ENCODE measurements at regions not wholly inside any gene's neighbourhood (a gene's known extent, or its start where the extent isn't known, plus 50 kb on each side); places are given as distances from the start of the nearest gene placed in this dataset.

DNA sequence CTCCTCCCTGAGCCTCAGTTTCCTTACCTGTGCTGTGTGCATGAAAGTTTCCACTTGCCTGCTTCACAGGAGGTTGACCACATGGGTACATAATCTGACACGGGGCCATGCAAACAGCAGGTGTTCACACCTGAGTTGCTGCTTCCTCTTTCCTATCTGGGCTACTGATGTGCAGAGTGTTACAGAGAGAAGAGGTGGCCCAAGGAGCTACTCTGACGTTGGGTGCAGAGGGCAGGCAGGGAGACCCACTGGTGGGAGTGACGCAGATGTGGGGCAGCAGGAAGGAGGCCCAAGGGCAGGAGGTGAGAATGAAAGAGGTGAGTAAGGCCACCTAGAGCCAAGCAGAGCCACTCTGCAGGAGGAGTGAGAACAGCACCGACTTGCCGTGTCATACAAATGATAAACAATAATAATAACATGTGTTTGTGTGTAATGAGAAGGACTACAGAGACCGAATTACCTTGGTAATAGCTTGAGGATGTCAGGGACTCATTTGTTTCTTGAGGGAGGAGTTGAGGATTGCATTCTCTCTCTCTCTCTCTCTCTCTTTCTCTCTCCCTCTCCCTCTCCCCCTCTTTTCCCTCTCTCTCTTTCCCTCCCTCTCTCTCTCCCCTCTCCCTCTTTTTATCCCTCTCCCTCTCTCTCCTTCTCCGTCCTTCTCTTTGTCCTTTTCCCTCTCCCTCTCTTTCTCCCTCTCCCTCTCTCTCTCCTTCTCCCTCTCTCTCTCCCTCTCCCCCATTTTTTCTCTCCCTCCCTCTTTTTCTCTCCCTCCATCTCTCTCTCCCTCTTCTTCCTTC lies 87.4 kb upstream of the IGSF21 start:
- DNase-seq = peak; percentile 12

GRCh38 chr1:18021242-18021641 lies 86.4 kb upstream of the IGSF21 start:
- no peak for DNase-seq

DNA sequence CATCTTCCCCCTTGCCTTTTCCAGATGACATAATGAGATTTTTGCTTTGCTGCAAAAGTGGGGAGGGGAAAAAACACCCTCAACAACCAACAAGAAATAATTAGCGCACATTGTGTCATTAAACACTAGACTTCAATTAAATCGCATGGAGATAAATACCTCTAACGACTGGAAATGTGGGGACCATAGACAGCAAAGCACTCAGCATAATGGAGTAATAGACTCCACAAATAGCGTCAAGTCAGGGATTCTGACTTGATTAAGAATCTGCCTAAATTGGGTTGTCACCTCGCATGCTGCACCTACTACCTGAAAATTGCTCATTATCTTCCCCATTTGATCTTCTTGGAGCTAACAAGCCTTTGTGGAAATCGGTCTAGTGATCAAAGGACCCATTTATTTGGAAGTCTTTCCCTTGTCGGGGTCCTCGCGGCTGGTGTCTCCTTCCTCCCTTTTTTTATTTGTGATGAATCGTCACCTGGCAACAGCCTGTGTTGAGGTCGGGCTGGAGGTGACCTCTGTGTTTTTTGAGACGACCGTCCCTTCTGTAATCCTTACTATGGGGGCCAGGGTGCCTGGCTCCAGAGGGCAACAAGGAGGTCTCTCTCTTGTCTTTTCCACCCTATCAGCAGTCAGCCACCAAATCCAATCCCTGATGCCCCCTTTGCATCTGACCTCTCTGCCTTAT lies 75.3 kb upstream of the IGSF21 start:
- DNase-seq = no peak

DNA sequence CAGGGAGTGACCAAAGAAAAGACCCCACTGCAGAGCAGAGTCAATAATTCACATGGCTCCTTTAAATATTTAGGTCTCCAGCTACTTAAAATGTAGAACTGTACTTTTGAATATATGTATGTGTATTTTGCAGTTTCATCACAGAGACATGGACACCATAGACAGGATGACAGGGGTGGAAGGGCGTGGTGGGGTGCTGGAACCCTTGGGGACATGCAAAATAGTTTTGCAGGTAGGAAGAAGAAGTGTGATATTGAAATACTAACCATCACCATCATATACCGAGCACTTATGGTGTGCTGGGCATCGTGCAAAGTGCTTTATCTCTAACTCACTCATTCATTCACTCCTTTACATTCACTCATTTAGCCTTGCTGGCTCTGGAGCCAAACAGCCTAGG lies 72.5 kb upstream of the IGSF21 start:
- DNase-seq = no peak

DNA sequence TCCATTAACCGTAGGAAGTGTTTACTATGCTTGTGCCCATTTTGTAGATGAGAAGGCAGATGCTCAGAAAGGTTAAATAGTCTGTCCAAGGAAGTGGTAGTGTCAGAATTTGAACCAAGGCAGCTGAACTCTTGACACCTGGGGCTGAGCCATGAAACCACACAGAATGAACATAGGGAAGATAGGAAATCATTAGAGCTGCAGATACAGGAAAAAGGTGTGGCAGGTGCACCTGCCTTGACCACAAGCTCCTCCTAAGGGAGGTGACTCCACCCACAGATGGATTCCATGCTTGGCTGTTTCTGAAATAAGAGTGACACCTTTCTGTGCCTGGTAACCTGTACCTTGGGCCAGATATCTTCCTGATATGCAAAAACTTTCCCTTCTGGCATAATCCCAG lies 69.9 kb upstream of the IGSF21 start:
- peak; percentile 57 for DNase-seq

GRCh38 chr1:18038051-18038450 lies 69.5 kb upstream of the IGSF21 start:
- DNase-seq = no peak

DNA sequence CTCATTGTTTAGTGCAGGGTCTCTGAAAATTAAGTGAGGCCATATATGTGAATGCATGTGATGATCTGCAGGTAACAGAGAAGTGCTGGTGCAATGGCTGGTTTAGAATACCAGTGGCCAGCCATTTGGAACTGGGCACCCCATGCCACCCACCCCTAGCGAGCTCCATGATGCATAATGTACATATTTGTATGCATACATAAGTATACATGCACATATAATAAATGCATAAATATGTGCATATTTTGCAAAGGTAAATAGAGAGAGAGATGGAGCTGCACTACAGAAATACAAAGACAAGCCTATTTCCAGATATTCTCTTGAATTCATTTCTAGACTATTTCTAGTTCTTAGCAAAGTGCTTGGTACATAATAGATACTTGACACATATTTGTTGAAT lies 68.5 kb upstream of the IGSF21 start:
- no peak for DNase-seq

DNA sequence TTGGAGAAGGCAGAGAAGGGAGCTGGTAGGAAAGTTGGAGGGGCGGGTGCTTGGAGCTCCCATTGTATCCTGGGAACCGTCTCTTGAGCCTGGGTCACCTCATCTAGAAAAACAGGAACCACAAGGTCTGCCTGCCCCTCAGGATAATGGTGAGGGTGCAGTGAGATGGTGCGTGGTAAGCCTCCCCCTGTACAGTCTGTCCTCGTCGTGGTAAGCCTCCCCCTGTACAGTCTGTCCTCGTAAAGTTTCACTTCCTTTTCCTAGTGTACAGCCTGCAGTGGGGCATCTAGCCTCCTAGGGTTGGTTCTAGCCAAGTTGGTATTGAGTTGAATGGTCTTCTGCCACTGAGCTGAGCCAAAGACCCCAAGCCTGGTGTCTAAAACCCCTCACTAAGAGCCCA lies 66.5 kb upstream of the IGSF21 start:
- no peak for DNase-seq

GRCh38 chr1:18041685-18042355 lies 65.8 kb upstream of the IGSF21 start:
- no peak for DNase-seq

GRCh38 chr1:18043871-18044270 lies 63.7 kb upstream of the IGSF21 start:
- DNase-seq = no peak

- DNase-seq = no peak
Observed at GRCh38 chr1:18045203-18045602, 62.4 kb upstream of the IGSF21 start.

GRCh38 chr1:18045621-18046020 lies 62.0 kb upstream of the IGSF21 start:
- no peak for DNase-seq

GRCh38 chr1:18047122-18047521 lies 60.5 kb upstream of the IGSF21 start:
- no peak for DNase-seq

- no peak for DNase-seq
Observed at GRCh38 chr1:18049228-18049627, 58.4 kb upstream of the IGSF21 start.

DNA sequence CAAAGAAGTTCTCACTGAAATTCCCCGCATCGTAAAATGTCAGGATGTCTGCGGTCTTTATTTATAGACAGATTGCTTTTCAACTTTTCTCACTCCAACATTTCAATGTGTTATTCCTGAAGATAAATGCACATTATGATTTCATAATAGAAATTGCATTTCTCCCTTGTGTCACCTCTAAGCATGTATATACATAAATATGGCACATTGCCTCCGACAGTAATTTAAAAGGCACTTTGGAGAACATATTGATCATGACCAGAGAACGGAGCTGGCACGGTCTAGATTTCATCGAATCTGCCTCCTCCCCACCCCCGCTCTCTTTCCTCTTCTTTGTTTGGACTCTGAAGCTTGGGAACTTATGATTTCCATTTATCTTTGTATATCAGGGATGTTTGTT lies 54.9 kb upstream of the IGSF21 start:
- no peak for DNase-seq

GRCh38 chr1:18055156-18055555 lies 52.4 kb upstream of the IGSF21 start:
- DNase-seq = no peak

GRCh38 chr1:18056545-18056944 lies 51.1 kb upstream of the IGSF21 start:
- DNase-seq = no peak

DNA sequence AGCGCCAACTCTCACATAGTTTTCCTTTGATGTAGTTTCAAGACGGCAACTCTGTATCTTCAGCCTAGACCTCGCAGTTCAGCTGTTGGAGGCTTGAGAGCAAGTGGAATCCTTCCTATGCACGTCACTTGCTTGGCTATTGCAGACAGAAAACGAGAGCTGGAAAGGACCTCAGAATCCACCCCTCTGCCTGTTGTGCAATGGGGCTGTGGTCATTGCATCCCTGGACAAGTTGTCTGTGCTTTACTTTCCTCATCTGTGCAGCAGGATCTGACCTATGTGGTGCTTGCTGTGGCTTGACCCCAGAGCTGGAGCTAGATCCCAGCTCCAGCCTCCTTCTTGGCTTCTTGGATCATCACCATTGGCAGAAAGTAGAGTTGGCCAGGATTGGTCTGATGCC lies 50.0 kb upstream of the IGSF21 start:
- DNase-seq = no peak
